Skeletal muscle cell (primary cell): ENCODE measurements at regions not wholly inside any gene's neighbourhood (a gene's known extent, or its start where the extent isn't known, plus 50 kb on each side); places are given as distances from the start of the nearest gene placed in this dataset.
"Not testable (repeated sequence)": the region's sequence is repeated elsewhere in the genome, so short reads cannot be mapped to it uniquely, and the experiment has no call there.

Experiments
- DNase-seq: peaks from one replicate; pipeline ENCODE4 v3.0.0-alpha.2; 2010; ENCODE audit warnings: low read depth
- H3K4me3 ChIP-seq: 2 replicates; pipeline ENCODE4 v1.5.1; 2011; ENCODE audit warnings: low read depth, mild to moderate bottlenecking, control low read depth, low read length, moderate library complexity

DNA sequence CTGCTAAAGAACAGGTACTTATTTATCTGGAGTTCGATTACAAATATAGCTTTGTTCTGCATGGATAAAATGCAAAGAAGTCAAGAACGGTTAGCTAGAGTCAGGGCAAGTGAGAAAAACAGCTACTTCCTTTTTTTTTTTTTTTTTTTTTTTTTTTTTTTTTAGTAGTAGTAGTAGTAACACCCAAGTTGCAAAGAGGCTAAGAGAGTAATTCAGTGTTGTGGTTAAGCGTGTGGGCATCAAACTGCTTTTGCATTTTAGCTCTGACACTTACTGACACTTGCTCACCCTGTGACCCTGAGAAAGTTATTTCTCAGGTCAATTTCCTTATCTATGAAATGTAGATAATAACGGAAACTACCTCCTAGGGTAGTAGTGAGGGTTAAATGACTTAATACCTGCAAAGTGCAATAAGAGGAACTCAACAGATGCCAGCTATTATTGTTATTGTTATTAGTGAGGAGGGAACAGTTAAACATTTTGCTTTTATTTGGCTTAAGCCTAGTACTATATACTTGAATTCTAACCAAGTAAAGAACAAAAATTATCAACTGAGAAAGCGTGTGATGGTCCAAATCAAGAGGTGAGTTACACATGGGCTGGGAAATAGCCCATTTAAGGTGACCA lies 86.7 kb upstream of the BACH2 start:
- H3K4me3 ChIP-seq, result no peak overlapping the region
- no peak for DNase-seq

DNA sequence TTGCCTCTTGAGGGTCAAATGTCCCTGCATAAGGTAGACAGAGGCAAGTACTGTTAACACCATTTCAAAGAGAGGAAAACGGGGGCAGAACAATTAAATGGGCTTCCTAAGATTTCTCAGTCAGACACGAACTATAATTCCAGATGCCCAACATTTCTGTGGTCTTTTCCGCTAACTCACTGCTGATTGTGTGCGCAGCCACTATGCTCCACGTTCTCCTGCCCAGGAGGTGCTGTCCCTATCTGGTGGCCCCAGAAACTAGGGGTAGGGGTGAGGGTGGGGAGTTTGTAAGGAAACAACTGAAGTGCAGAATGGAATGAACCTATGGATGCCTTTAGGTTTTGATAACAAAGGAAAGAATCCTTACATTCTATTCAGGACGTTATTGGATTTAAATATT lies 86.1 kb upstream of the BACH2 start:
- no peak for DNase-seq
- no peak overlapping the region for H3K4me3 ChIP-seq

DNA sequence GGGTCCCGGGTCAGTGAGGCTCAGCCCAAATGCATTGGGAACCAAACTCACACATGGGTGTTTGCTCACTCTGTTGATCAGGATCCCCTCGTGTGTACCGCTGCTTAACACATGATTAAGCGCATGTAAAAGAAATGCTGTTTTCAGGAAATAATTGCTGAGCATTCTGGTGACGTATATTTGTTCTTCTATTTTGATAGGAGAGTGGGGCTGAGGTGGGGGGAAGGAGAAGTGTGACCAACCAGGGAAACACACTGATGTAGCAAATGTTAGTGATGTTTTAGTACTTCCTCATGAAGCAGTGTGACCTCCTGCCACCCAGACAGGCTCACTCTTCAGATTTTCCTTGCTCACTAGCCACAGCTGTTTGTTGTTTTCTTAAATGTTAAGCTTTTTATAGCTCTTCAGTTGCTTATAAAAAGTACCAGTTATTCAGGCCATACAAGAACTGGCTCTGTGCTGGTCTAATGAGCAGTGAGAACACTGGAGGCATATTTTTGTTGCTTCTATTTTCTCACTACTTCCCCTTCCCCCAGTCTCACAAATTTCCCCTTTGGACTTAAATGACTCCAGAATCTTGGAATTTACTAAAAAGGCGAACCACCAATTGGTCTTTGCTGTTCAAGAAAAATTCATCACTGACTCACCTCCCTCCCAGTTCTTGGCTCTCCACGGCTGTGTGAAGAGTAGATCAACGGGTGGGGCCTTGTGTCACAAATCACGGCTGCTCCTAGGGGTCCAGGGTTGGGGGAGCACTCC lies 79.2 kb upstream of the BACH2 start:
- peak; percentile 68 for DNase-seq
- no peak overlapping the region for H3K4me3 ChIP-seq

DNA sequence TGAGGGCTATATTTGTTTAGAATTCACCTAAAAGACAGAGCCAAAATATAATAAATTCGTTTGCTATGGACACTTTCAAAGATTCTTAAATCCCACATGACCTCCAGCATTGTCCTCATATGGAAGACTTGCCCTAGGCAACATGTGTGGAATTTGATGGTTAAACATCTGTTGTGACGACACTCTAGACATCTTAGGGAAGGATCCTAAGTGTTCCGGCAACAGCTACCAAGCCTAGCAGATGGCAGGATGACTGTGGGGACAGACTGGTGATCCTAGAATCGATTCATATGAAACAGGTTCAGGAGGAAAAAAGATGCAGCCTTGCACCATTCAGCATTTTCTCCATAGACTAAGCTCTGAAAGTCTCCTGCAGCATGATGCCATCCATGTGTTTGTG lies 77.6 kb upstream of the BACH2 start:
- H3K4me3 ChIP-seq, result no peak overlapping the region
- no peak for DNase-seq

- H3K4me3 ChIP-seq, result no peak overlapping the region
- DNase-seq, result no peak
Measured at GRCh38 chr6:90372885-90373284, 76.2 kb upstream of the BACH2 start.

- H3K4me3 ChIP-seq, result no peak overlapping the region
- no peak for DNase-seq
Measured at GRCh38 chr6:90372450-90372849, 75.8 kb upstream of the BACH2 start.

- no peak for DNase-seq
- H3K4me3 ChIP-seq, result no peak overlapping the region
Measured at GRCh38 chr6:90370493-90370959, 73.9 kb upstream of the BACH2 start.

GRCh38 chr6:90369651-90370050 lies 73.0 kb upstream of the BACH2 start:
- DNase-seq, result no peak

DNA sequence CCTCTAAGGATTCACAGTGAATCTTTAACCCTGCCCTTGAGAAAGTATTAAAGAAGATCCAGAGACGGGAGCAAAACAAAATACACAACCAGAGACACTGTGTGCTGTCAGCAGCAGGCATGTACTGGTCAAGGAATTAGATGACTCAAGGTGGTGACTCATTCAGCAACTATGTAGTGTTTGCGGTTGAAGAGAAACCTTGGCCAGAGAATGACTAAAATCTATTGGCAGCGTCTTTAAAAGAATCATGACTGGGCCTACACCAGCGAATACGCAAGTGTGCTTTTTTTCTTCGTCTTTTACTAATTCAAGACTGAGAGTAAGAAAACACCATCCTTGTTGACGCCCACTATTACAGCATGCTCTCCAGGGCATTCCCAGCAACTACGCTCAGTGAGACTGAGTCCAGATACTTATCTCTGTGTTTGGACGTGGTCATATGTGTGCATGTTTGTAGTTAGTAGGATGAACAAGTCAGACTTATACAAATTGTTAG lies 72.4 kb upstream of the BACH2 start:
- peak; percentile 100 for DNase-seq
- no peak overlapping the region for H3K4me3 ChIP-seq

More at GRCh38 chr6:90369651-90370050, 73.0 kb upstream of the BACH2 start:
- no peak overlapping the region for H3K4me3 ChIP-seq

DNA sequence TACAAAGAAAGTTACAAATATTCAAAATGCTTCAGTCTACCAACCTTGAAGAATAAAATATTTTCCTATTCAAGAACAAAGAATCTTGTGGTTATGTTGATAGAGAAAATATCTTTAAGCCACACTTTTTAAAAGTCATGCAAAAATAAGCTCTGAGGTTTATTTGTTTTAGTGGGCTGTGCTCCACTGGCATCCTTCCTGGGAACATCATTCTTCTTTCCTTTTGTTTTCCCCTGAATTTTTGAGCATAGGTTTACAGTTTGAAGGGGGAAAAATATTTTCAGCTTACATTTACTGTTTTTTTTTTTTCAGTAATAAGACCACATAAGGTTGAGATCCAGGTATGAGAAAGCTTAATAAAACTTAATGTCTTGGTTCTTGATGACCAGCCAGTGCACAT lies 72.0 kb upstream of the BACH2 start:
- H3K4me3 ChIP-seq, result no peak overlapping the region
- no peak for DNase-seq

DNA sequence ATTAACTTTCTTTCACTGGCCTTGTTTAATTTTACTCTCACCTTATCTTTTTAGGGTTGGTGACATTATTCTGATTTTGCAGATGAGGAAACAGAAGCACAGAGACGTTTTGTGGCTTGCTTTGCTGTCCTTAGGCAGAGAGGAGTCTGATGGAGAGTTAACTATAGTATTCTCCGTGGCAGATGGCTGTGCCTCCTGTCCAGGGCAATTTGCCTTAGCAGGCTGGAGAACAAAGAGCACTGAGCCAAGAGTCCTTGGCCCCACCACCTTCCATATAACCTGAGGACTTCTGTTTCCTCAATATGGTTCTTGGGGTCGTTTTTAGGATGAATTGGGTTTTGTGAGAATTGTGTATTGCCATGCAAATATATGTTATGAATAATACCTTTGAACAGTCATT lies 71.4 kb upstream of the BACH2 start:
- no peak overlapping the region for H3K4me3 ChIP-seq
- DNase-seq, result no peak

DNA sequence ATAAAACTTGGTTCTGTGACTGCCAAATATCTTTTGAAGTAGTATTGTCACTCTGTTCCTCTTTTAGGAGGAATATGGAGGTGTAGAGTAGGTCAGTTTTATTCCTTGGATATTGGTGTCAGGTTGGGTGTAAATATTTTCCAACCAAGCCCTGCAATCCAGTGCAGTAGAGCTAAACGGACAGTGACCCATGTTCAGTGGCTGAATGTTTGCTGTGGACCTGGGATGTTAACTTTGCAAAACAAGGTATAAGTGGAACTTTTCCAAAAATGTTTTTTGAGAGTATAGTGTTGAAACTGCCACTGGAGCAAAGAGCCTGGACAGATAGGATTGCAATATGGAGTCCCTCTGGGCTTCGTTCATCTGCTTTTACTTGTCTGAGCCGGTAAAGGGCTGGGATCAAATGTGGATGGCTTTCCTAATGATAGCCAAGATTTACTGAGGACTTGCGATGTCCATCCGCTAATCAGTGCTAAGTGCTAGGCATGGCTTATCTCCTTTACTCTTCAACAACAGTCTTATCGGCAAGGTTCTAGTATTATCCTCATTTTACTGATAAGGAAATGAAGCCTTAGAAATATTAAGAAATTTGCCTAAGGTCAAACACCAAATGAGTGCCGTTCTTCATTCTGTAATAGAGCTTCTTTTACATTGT lies 69.0 kb upstream of the BACH2 start:
- no peak overlapping the region for H3K4me3 ChIP-seq
- no peak for DNase-seq

DNA sequence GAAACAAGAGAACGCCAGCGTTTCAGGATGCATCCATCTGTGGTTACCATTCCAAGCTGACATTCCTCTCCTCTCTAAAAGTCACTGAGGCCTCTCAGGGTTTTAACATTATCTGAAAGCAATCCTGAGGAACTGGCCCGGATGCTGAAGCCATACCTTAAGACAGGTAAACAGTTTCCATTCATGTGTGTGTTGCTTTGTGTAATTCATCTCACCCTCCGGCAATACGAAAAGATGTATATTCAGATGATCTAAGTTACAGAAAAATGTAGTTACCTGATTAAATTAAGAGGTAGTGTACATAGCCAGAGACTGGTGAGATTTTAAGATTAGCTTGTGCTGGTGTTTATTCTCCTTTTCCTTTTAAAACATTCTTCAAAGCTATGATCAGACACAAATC lies 68.4 kb upstream of the BACH2 start:
- H3K4me3 ChIP-seq, result no peak overlapping the region
- DNase-seq, result no peak

DNA sequence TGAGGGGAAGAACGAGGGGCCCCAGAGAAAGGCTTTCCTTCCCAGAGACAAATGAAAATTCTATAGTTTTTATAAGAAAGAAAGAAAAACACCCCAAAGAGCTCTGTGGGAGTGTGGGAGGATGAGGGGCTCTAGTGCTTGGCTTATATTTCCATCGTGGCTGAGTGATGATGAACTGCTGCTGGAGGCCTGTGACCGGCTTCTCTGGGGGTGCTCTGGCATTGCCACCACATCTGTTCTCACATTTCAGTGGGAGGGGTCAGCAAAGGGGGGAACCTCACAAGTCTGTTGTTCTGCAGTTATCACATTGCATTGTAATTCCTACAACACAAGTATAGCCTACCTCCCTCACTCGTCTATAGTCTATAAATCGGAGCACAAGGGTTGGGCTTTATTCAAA lies 67.6 kb upstream of the BACH2 start:
- H3K4me3 ChIP-seq, result no peak overlapping the region
- no peak for DNase-seq

GRCh38 chr6:90362318-90362717 lies 65.7 kb upstream of the BACH2 start:
- no peak overlapping the region for H3K4me3 ChIP-seq
- DNase-seq, result peak; percentile 56

GRCh38 chr6:90361174-90361573 lies 64.5 kb upstream of the BACH2 start:
- no peak for DNase-seq
- H3K4me3 ChIP-seq, result no peak overlapping the region

- DNase-seq, result not testable (repeated sequence)
Measured at GRCh38 chr6:90358036-90358770, 61.6 kb upstream of the BACH2 start.

DNA sequence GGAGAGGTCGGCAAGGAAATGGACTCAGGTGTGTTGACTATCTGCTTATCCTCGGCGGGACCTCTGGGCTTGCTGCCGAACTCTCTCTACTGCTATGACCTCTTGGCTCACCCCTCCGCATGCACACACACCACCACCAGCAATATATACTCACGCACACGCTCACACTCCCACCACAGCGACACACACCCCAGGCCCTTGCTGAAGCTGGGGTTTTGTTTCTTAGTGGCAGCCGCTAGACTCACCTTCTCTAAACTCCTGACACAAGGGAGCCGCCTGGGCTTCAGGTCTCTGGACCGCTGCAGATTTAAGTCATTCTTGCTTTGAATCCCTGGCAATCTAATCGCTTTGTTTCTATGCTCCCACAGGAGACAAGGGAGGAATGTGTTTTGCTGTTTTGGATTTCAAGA lies 59.4 kb upstream of the BACH2 start:
- DNase-seq, result no peak

More at GRCh38 chr6:90358036-90358770, 61.6 kb upstream of the BACH2 start:
- not testable (repeated sequence) for H3K4me3 ChIP-seq

DNA sequence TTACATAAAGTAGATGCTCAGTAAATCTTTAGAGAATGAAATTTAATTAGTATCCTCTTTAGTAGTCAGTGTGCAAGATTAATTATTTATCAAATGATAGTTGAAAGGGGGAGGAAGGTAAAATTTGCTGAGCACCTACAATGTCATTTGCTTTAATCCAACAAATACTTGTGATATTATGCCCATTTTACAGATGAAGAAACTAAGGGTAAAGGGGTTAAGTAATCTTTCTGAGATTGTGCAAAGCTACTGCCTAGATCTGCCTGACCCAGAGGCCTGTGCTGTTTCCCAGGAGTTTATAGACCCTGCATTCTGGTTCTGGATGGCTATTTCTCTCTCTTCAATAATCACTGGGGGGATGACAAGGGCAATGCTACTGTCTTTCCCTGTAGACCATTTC lies 58.3 kb upstream of the BACH2 start:
- DNase-seq, result no peak
- no peak overlapping the region for H3K4me3 ChIP-seq

More for the DNA sequence above, 59.4 kb upstream of the BACH2 start:
- no peak overlapping the region for H3K4me3 ChIP-seq

DNA sequence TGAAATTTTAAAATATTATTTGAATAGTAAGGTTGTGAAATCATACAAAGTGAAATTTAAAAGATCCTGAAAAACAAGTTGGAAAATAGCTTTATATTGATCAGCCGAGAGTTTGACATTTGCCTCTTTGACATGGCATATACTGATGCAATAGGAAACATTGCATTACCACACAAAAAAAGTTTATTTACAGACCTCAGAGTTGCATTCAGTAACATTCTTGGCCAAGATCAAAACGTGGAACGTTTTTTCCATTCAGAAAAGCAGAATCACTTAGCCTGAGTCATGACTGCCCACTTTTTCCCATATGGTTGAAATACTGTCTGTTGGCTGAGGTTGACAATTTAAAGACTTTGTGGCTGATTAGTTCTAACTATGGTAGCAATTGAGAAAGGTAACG lies 55.1 kb upstream of the BACH2 start:
- H3K4me3 ChIP-seq, result no peak overlapping the region
- peak; percentile 60 for DNase-seq
